Dendritic cell treated with granulocyte-macrophage colony-stimulating factor and Interleukin-4, amounts not matched to agents 40 ng/mL and 50 ng/mL, for 4 days (primary cell): ENCODE measurements at regions not wholly inside any gene's neighbourhood (a gene's known extent, or its start where the extent isn't known, plus 50 kb on each side); places are given as distances from the start of the nearest gene placed in this dataset.
A peak's percentile ranks its signal among the peaks of the same experiment; 100 is the strongest.

ENCODE experiments used
- H3K27ac Mint-ChIP-seq: one replicate; pipeline ENCODE4 v1.8.0; 2022; ENCODE audit warnings: mild to moderate bottlenecking, mixed read lengths
- H3K27me3 Mint-ChIP-seq: one replicate; pipeline ENCODE4 v1.8.0; 2022; ENCODE audit warnings: mild to moderate bottlenecking, mixed read lengths
- H3K36me3 Mint-ChIP-seq: one replicate; pipeline ENCODE4 v1.8.0; 2022; ENCODE audit warnings: low read depth, mixed read lengths
- H3K4me1 Mint-ChIP-seq: one replicate; pipeline ENCODE4 v1.8.0; 2022; ENCODE audit warnings: low read depth, mixed read lengths
- H3K4me3 Mint-ChIP-seq: one replicate; pipeline ENCODE4 v1.8.0; 2022; ENCODE audit warnings: mild to moderate bottlenecking, moderate library complexity, mixed read lengths
- H3K9me3 Mint-ChIP-seq: one replicate; pipeline ENCODE4 v1.8.0; 2022; ENCODE audit warnings: mixed read lengths
- intact Hi-C: fragments of 100-400 bp; cut with micrococcal nuclease; formaldehyde crosslinking; loops from one replicate; pipeline ENCODE4 v1.15.0; 2022

GRCh38 chr5:82707741-82708140 is 369.5 kb downstream of the TMEM167A start:
- Mint-ChIP-seq H3K4me1 (no peaks in the 10 kb centered on the region), H3K4me3 (no peak overlapping the region), H3K27me3 (no peaks in the 10 kb centered on the region), H3K36me3 (no peaks in the 10 kb centered on the region), H3K9me3 (peaks cover 10% of the 10 kb centered on the region), H3K27ac (no peak overlapping the region)
- intact Hi-C loops = no loop called here

GRCh38 chr5:82704381-82704780 is 372.8 kb downstream of the TMEM167A start:
- Mint-ChIP-seq H3K9me3 (peaks cover 10% of the 10 kb centered on the region), H3K36me3 (no peaks in the 10 kb centered on the region), H3K4me3 (no peak overlapping the region), H3K27ac (no peak overlapping the region), H3K4me1 (no peaks in the 10 kb centered on the region), H3K27me3 (no peaks in the 10 kb centered on the region)
- intact Hi-C loops = no loop called here

- Mint-ChIP-seq H3K4me1 (no peaks in the 10 kb centered on the region), H3K27ac (no peak overlapping the region), H3K9me3 (peaks cover 10% of the 10 kb centered on the region), H3K4me3 (no peak overlapping the region), H3K27me3 (peaks cover 2% of the 10 kb centered on the region), H3K36me3 (no peaks in the 10 kb centered on the region)
- intact Hi-C loops = no loop called here
Measured at GRCh38 chr5:82702046-82702445, 375.1 kb downstream of the TMEM167A start.

DNA sequence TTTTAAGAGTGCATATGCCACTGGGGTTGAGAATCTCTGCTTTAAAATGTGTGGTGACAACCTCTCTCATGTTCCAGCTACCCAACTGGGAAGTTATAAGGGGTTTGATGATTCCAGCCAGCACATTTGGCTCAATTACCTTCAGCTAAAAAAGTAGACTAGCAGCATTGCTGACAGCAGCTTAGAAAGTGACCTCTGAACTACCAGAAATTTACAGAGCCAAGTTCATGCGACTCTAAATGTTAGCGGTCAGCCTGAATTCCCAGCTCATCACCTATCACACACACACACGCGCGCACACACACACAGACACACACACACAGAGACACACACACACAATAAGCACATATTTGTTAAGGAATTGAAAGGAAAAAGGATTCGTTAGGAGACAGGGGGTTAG is 377.5 kb downstream of the TMEM167A start:
- intact Hi-C loops = no loop called here
- H3K4me1 Mint-ChIP-seq = no peaks in the 10 kb centered on the region
- no peaks in the 10 kb centered on the region for H3K36me3 Mint-ChIP-seq
- no peaks in the 10 kb centered on the region for H3K9me3 Mint-ChIP-seq
- H3K27ac Mint-ChIP-seq = no peak overlapping the region
- H3K27me3 Mint-ChIP-seq = peaks cover 7% of the 10 kb centered on the region
- no peak overlapping the region for H3K4me3 Mint-ChIP-seq

GRCh38 chr5:82698026-82698425 is 379.2 kb downstream of the TMEM167A start:
- intact Hi-C loops = no loop called here
- Mint-ChIP-seq H3K36me3 (no peaks in the 10 kb centered on the region), H3K4me1 (no peaks in the 10 kb centered on the region), H3K9me3 (no peaks in the 10 kb centered on the region), H3K27me3 (peaks cover 10% of the 10 kb centered on the region), H3K4me3 (no peak overlapping the region), H3K27ac (no peak overlapping the region)

DNA sequence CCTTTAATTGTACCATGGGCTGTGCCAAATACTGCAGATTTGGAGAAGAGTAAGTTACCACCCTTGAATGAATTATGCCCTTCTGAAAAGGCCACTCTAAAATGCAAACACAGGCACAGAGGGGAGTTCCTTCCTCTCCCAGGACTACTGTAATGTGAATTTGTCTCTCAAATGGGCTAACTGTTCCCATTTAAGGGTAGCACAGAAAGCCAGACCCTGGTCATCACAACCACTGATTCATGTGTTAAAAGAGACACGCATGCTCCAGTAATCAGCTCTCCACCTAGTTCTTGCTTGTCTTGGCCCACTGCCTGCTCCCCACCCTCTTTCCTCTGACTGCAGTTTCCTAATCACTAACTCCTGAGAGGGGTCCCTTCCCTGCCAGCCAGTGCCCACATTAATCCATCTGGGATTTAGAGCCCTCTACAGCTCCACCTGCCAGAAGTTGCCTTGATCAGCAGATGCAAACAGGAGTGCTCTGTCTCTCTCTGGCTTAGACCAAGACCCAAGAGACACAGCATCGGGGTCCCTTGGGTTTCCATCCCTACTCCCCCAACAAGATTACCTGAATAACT is 382.4 kb downstream of the TMEM167A start:
- no peak overlapping the region for H3K4me3 Mint-ChIP-seq
- no peaks in the 10 kb centered on the region for H3K36me3 Mint-ChIP-seq
- H3K9me3 Mint-ChIP-seq = no peaks in the 10 kb centered on the region
- no peaks in the 10 kb centered on the region for H3K4me1 Mint-ChIP-seq
- H3K27ac Mint-ChIP-seq = no peak overlapping the region
- intact Hi-C loops = no loop called here
- H3K27me3 Mint-ChIP-seq = peaks cover 11% of the 10 kb centered on the region

DNA sequence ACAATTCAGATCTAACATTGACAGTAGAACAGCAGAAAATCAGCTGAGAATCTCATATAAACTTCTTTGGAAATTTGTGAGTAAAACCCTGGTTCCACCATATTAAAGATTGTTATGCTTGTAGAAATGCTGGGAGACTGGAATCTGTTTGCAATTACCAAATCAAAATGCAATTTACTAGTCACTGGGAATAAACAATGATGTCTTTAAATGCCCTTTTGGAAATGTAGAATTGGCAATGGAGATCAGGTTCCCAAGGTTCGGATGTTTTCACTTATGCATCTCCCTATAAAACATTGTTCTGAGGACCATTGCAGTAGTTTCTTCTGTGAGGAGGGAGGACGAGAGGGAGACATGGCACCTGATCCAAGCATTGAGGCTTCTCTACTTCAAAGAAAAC is 384.4 kb downstream of the TMEM167A start:
- intact Hi-C loops = no loop called here
- Mint-ChIP-seq H3K9me3 (no peaks in the 10 kb centered on the region), H3K27me3 (peaks cover 12% of the 10 kb centered on the region), H3K4me3 (no peak overlapping the region), H3K4me1 (peaks cover 8% of the 10 kb centered on the region), H3K36me3 (no peaks in the 10 kb centered on the region), H3K27ac (no peak overlapping the region)

DNA sequence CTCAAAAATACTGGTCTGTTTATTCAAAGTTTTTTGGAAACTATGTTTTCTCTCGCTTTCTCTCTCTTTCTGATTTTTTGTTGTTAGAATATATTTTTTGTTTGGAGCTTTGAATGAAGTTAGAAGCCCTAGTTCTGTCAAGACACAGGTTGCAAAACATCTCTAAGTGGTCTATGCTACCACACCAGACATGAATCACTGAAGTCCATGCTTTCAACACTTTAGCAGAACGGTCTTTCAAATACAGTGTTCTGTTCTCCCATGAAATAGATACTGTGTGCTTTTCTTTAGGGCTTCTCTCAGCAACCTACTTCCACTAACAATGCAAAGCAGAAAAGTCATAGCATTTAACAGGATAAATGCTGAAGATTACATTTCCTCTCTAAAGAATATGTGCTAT is 392.5 kb downstream of the TMEM167A start:
- Mint-ChIP-seq H3K4me1 (peaks cover 14% of the 10 kb centered on the region), H3K9me3 (no peaks in the 10 kb centered on the region), H3K36me3 (no peaks in the 10 kb centered on the region), H3K27ac (no peak overlapping the region), H3K4me3 (no peak overlapping the region), H3K27me3 (peaks cover 15% of the 10 kb centered on the region)
- intact Hi-C loops = no loop called here

- H3K36me3 Mint-ChIP-seq = no peaks in the 10 kb centered on the region
- peaks cover 10% of the 10 kb centered on the region for H3K4me1 Mint-ChIP-seq
- H3K27me3 Mint-ChIP-seq = peaks cover 15% of the 10 kb centered on the region
- H3K4me3 Mint-ChIP-seq = no peak overlapping the region
- intact Hi-C loops = no loop called here
- no peak overlapping the region for H3K27ac Mint-ChIP-seq
- no peaks in the 10 kb centered on the region for H3K9me3 Mint-ChIP-seq
Measured at GRCh38 chr5:82684165-82684564, 393.0 kb downstream of the TMEM167A start.

GRCh38 chr5:82679660-82680059 is 397.5 kb downstream of the TMEM167A start:
- peaks cover 9% of the 10 kb centered on the region for H3K9me3 Mint-ChIP-seq
- H3K27me3 Mint-ChIP-seq = peaks cover 2% of the 10 kb centered on the region
- H3K4me1 Mint-ChIP-seq = peaks cover 16% of the 10 kb centered on the region
- no peak overlapping the region for H3K4me3 Mint-ChIP-seq
- no peak overlapping the region for H3K27ac Mint-ChIP-seq
- H3K36me3 Mint-ChIP-seq = no peaks in the 10 kb centered on the region
- intact Hi-C loops = loop anchor here (10.0 kb wide), 1 partner anchor 735 kb away; no protein-coding TSS in a partner anchor

DNA sequence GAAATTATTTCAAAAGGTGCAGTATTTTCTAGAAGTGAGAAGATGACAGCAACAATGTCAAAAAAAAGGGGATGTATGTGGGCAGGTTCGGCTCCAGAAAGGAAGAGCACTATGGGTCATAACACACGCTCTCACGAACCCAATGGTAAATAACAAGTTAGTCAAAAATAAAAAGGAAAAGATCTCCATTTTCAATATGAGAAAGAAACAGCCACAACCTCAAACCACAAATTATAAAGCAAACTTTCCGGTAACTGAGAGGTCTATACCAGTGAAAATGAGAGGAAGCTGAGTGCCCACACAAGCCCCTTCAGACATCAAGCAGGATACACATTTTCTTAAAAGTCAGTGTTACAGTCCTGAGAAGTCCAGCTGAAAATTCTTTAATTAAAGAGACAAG is 398.5 kb upstream of the RPS23 start:
- H3K9me3 Mint-ChIP-seq = peaks cover 9% of the 10 kb centered on the region
- H3K4me3 Mint-ChIP-seq = no peak overlapping the region
- H3K4me1 Mint-ChIP-seq = peaks cover 16% of the 10 kb centered on the region
- peak overlapping the region; percentile 7 for H3K27ac Mint-ChIP-seq
- intact Hi-C loops = loop anchor here (10.0 kb wide), 1 partner anchor 738 kb away; no protein-coding TSS in a partner anchor
- peaks cover 2% of the 10 kb centered on the region for H3K27me3 Mint-ChIP-seq
- H3K36me3 Mint-ChIP-seq = no peaks in the 10 kb centered on the region

- Mint-ChIP-seq H3K27ac (no peak overlapping the region), H3K9me3 (peaks cover 9% of the 10 kb centered on the region), H3K4me1 (peaks cover 16% of the 10 kb centered on the region), H3K36me3 (no peaks in the 10 kb centered on the region), H3K27me3 (peaks cover 2% of the 10 kb centered on the region), H3K4me3 (no peak overlapping the region)
- intact Hi-C loops = loop anchor here (10.0 kb wide), 1 partner anchor 740 kb away; no protein-coding TSS in a partner anchor
Measured at GRCh38 chr5:82674671-82675070, 396.5 kb upstream of the RPS23 start.

GRCh38 chr5:82673057-82673809 is 395.1 kb upstream of the RPS23 start:
- H3K27ac Mint-ChIP-seq = no peak overlapping the region
- peaks cover 9% of the 10 kb centered on the region for H3K9me3 Mint-ChIP-seq
- H3K4me1 Mint-ChIP-seq = peaks cover 16% of the 10 kb centered on the region
- H3K36me3 Mint-ChIP-seq = no peaks in the 10 kb centered on the region
- H3K4me3 Mint-ChIP-seq = no peak overlapping the region
- H3K27me3 Mint-ChIP-seq = peaks cover 2% of the 10 kb centered on the region
- intact Hi-C loops = loop anchor here (10.0 kb wide), 1 partner anchor 742 kb away; no protein-coding TSS in a partner anchor

DNA sequence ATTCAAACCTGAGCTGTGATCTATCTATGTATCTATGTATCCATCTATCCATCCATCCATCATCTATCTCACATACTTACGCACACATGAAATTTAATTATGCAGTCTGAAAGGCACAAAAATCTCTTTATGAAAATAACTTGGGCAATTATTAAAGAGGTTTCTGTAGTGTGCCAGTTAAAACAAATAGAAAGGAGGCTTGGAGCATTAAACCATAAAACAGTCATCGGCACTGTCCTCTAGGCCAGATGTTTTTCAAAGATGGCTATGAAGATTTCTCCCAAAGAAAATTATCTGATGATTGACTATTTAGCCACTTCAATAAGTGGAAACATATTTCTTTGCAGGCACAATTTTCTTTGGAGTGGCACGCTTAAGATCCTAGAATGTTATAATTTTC is 392.5 kb upstream of the RPS23 start:
- H3K36me3 Mint-ChIP-seq = no peaks in the 10 kb centered on the region
- H3K27ac Mint-ChIP-seq = no peak overlapping the region
- intact Hi-C loops = loop anchor here (10.0 kb wide), 1 partner anchor 744 kb away; no protein-coding TSS in a partner anchor
- H3K4me1 Mint-ChIP-seq = peaks cover under 1% of the 10 kb centered on the region
- no peaks in the 10 kb centered on the region for H3K9me3 Mint-ChIP-seq
- H3K27me3 Mint-ChIP-seq = peaks cover 3% of the 10 kb centered on the region
- H3K4me3 Mint-ChIP-seq = no peak overlapping the region
